Heart left ventricle (tissue), 16 donors: ENCODE measurements at regions not wholly inside any gene's neighbourhood (a gene's known extent, or its start where the extent isn't known, plus 50 kb on each side); places are given as distances from the start of the nearest gene placed in this dataset.
A peak's percentile ranks its signal among the peaks of the same experiment; 100 is the strongest.

Experiments
- ATAC-seq, 4 donors: fragments of 200-7000 bp; cut with Tn5 transposase; one replicate each; pipeline ENCODE4 v1.9.1; 2020 to 2022; ENCODE audit warnings: moderate library complexity in 4 of 4, mild to moderate bottlenecking in 3 of 4, moderate number of reproducible peaks in 1 of 4
- DNase-seq, 5 donors: peaks; one replicate each; pipeline ENCODE4 v3.0.0-alpha.2; 2020
- H3K27ac ChIP-seq, 12 donors: fragments of 200-600 bp; sonication (generic) in 4 of 12; one replicate each; pipeline versions ENCODE4 v1.5.0 to v1.8.0; 2016 to 2022; ENCODE audit warnings: mild to moderate bottlenecking in 2 of 12
- H3K27me3 ChIP-seq, 9 donors: fragments of 200-600 bp; sonication (generic) in 2 of 9; one replicate each; pipeline versions ENCODE4 v1.5.1 to v1.8.0; 2016 to 2022; ENCODE audit warnings: mild to moderate bottlenecking in 3 of 9
- H3K36me3 ChIP-seq, 9 donors: fragments of 200-600 bp; sonication (generic) in 2 of 9; one replicate each; pipeline versions ENCODE4 v1.5.0 to v1.8.0; 2018 to 2022; ENCODE audit warnings: mild to moderate bottlenecking in 2 of 9
- H3K4me1 ChIP-seq, 12 donors: fragments of 200-600 bp; sonication (generic) in 4 of 12; one replicate each; pipeline versions ENCODE4 v1.5.0 to v1.8.0; 2016 to 2022; ENCODE audit warnings: mild to moderate bottlenecking in 3 of 12
- H3K4me3 ChIP-seq, 12 donors: fragments of 200-600 bp; sonication (generic) in 4 of 12; one replicate each; pipeline versions ENCODE4 v1.5.0 to v1.8.0; 2017 to 2022; ENCODE audit warnings: mild to moderate bottlenecking in 9 of 12, moderate library complexity in 4 of 12
- H3K9me3 ChIP-seq, 12 donors: fragments of 200-600 bp; sonication (generic) in 4 of 12; one replicate each; pipeline versions ENCODE4 v1.5.0 to v1.8.0; 2016 to 2022; ENCODE audit warnings: mild to moderate bottlenecking in 1 of 12
- CTCF ChIP-seq, 12 donors: fragments of 200-600 bp; sonication (generic) in 4 of 12; IDR thresholded peaks; one replicate each; pipeline versions ENCODE4 v1.5.0 to v1.8.0; 2018 to 2022; ENCODE audit warnings: antibody characterized with exemption in 12 of 12, mild to moderate bottlenecking in 5 of 12
- POLR2A ChIP-seq, 2 donors: fragments of 450-650 bp; IDR thresholded peaks; one replicate each; pipeline ENCODE4 v1.6.1; 2017; ENCODE audit warnings: antibody characterized with exemption in 2 of 2, mild to moderate bottlenecking in 2 of 2, moderate library complexity in 2 of 2
- WGBS, 4 donors: extraction: QIAGEN DNeasy Blood & Tissue Kit in 2 of 4; methylation state at CpG; one replicate each; pipeline versions ENCODE4 v1.1.5 to v1.1.7; 2013 to 2018; 5-methylcytosine and 5-hydroxymethylcytosine counted together
- intact Hi-C, 10 donors: fragments of 100-400 bp; cut with DNase I; formaldehyde crosslinking; loops; one replicate each; pipeline versions ENCODE4 v1.11.1 to v1.14.2; 2022
- donor health status: ischemic (EF 13 %, LVEDD 7.1; RV severe dilation, severe dysfunction).
- donor health status: healthy with polysubstance abuse.
- donor health status: DM: no; HTN: yes; CAD: no.
- donor health status: DM: no; HTN: no; CAD: no.
- donor health status: ischemic (EF 25% LVEDD 6.9; RV normal size, moderate dysfunction).
- donor health status: ischemic (EF 25% LVEDD 5.7; RV mildly dilated, moderate dysfunction).
- donor health status: healthy.
- donor health status: DM: yes; HTN: yes; CAD: no.
- donor health status: ischemic (EF 35%, LVEDD 5.7; RV mildly dilated, moderate dysfunction).
- donor health status: nonischemic (EF 11% LVEDD 7.7; RV severe dilation, severe dysfunction).
- donor health status: DM: yes; HTN: yes; CAD: no.
- donor health status: PGD.
- donor health status: ischemic (EF 29% LVEDD 5.4; RV normal size, mild dysfunction).
- donor health status: nonischemic (EF 23%, LVEDD 6.1; RV moderate dilation, normal function).

GRCh38 chr9:90114641-90115425 is 510.0 kb downstream of the GADD45G start:
- intact Hi-C loops: no loop called here
- DNase-seq: no peak
- WGBS, 4 donors: 78 to 95% (median 93%) methylated on average over 4 of the region's 4 CpGs
- H3K9me3 ChIP-seq: no peaks in the 10 kb centered on the region
- peaks cover 0 to 3% (median 0%) of the 10 kb centered on the region in 9 donors for H3K27me3 ChIP-seq
- no peak for ATAC-seq
- no peak overlapping the region for H3K27ac ChIP-seq
- no peaks in the 10 kb centered on the region for H3K4me1 ChIP-seq
- H3K4me3 ChIP-seq: no peak overlapping the region
- TF ChIP-seq POLR2A (IDR thresholded peaks at IDR 0.05) (no peak), CTCF (IDR thresholded peaks at IDR 0.05) (no peak)
- no peaks in the 10 kb centered on the region for H3K36me3 ChIP-seq

- no peaks in the 10 kb centered on the region for H3K4me1 ChIP-seq
- no peak overlapping the region for H3K27ac ChIP-seq
- H3K36me3 ChIP-seq: no peaks in the 10 kb centered on the region
- ATAC-seq (no peak), DNase-seq (no peak)
- intact Hi-C loops: no loop called here
- H3K27me3 ChIP-seq: no peaks in the 10 kb centered on the region
- peaks cover 0 to 12% (median 1%) of the 10 kb centered on the region in 12 donors for H3K9me3 ChIP-seq
- H3K4me3 ChIP-seq: no peak overlapping the region
- WGBS, 4 donors: 74 to 80% (median 75%) methylated on average over 7 of the region's 7 CpGs
- TF ChIP-seq CTCF (IDR thresholded peaks at IDR 0.05) (no peak), POLR2A (IDR thresholded peaks at IDR 0.05) (no peak)
Observed at GRCh38 chr9:90121762-90122161, 517.0 kb downstream of the GADD45G start.

GRCh38 chr9:90124961-90125360 is 517.7 kb downstream of the DIRAS2 start:
- Histone ChIP-seq H3K9me3 (peaks cover 0 to 12% (median 1%) of the 10 kb centered on the region in 12 donors), H3K27ac (no peak overlapping the region), H3K27me3 (peaks cover 0 to 10% (median 0%) of the 10 kb centered on the region in 9 donors), H3K4me3 (no peak overlapping the region), H3K4me1 (peaks cover 0 to 9% (median 0%) of the 10 kb centered on the region in 12 donors), H3K36me3 (no peaks in the 10 kb centered on the region)
- intact Hi-C loops: no loop called here
- WGBS, 4 donors: 67 to 79% (median 72%) methylated on average over 1 of the region's 1 CpG
- TF ChIP-seq POLR2A (IDR thresholded peaks at IDR 0.05): no peak
- no peak for TF ChIP-seq CTCF (IDR thresholded peaks at IDR 0.05)
- DNase-seq: no peak
- no peak for ATAC-seq

- Histone ChIP-seq H3K4me1 (peaks cover 0 to 9% (median 0%) of the 10 kb centered on the region in 12 donors), H3K36me3 (no peaks in the 10 kb centered on the region), H3K27ac (no peak overlapping the region), H3K27me3 (peaks cover 0 to 10% (median 0%) of the 10 kb centered on the region in 9 donors), H3K9me3 (peaks cover 0 to 10% (median 1%) of the 10 kb centered on the region in 12 donors), H3K4me3 (no peak overlapping the region)
- TF ChIP-seq POLR2A (IDR thresholded peaks at IDR 0.05) (no peak), CTCF (IDR thresholded peaks at IDR 0.05) (no peak)
- ATAC-seq (peak; percentile 64 to 93 (median 74)), DNase-seq (peak in 2 of 5 donors; percentile 44 to 55)
- 49 to 58% (median 55%) methylated on average over 5 of the region's 5 CpGs for WGBS, 4 donors
- intact Hi-C loops: no loop called here
Observed at GRCh38 chr9:90127923-90128322, 514.7 kb downstream of the DIRAS2 start.
